Mucosa of stomach (tissue), 1 donor: ENCODE measurements at regions not wholly inside any gene's neighbourhood (a gene's known extent, or its start where the extent isn't known, plus 50 kb on each side); places are given as distances from the start of the nearest gene placed in this dataset.

Experiments used
- H3K27me3 ChIP-seq: one replicate; pipeline ENCODE4 v1.7.0; 2013; ENCODE audit warnings: mild to moderate bottlenecking, low read length; ENCODE audit not compliant: control insufficient read depth, insufficient read depth
- H3K36me3 ChIP-seq: one replicate; pipeline ENCODE4 v1.7.0; 2013; ENCODE audit warnings: low read length; ENCODE audit not compliant: control insufficient read depth, insufficient read depth
- H3K4me1 ChIP-seq: one replicate; pipeline ENCODE4 v1.7.0; 2013; ENCODE audit warnings: mild to moderate bottlenecking, low read length; ENCODE audit not compliant: control insufficient read depth, insufficient read depth
- H3K4me3 ChIP-seq: one replicate; pipeline ENCODE4 v1.7.0; 2013; ENCODE audit warnings: low read length
- H3K9ac ChIP-seq: one replicate; pipeline ENCODE4 v1.7.0; 2013; ENCODE audit warnings: mild to moderate bottlenecking, low read length, moderate library complexity
- H3K9me3 ChIP-seq: one replicate; pipeline ENCODE4 v1.7.0; 2013; ENCODE audit warnings: mild to moderate bottlenecking, low read length, moderate library complexity; ENCODE audit not compliant: control insufficient read depth
- donor health status: Pancreatic carcinoma.

DNA sequence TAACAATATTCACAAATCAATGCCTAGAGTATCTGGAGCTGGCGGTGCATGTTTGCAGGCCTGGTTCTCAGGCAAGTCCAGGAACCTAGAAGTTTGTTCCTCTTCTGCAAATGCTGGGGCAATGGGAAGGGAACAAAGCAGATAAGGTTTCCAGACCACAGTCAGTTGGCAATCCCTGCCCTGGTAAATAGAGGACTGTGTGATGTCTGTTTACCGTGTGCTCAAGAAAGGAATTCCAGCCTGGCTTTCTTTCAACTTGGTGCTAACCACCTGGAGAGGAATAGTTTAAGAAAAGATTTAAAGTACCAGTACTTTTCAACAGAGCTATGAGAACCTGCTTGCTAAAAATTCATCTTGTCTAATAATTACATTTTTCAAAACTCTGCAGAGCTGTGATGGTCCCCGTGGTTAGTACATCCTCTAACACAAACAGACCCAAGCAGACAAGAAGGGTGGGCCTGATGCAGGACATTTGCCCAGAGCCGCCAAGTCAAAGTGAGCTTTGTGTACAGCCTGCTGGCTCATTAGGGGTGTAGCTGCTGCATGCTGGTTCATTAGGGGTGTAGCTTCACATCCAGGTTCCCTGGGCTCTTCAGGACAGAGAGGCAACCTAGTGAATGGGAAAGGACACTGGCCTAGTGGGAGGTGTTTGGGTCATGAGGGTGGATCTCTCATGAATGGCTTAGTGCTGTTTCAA, 220.5 kb downstream of the SQOR start:
- Histone ChIP-seq H3K27me3 (no peaks in the 10 kb centered on the region), H3K9ac (no peak overlapping the region), H3K36me3 (no peaks in the 10 kb centered on the region), H3K4me1 (peaks cover 5% of the 10 kb centered on the region), H3K9me3 (no peaks in the 10 kb centered on the region), H3K4me3 (no peak overlapping the region)

DNA sequence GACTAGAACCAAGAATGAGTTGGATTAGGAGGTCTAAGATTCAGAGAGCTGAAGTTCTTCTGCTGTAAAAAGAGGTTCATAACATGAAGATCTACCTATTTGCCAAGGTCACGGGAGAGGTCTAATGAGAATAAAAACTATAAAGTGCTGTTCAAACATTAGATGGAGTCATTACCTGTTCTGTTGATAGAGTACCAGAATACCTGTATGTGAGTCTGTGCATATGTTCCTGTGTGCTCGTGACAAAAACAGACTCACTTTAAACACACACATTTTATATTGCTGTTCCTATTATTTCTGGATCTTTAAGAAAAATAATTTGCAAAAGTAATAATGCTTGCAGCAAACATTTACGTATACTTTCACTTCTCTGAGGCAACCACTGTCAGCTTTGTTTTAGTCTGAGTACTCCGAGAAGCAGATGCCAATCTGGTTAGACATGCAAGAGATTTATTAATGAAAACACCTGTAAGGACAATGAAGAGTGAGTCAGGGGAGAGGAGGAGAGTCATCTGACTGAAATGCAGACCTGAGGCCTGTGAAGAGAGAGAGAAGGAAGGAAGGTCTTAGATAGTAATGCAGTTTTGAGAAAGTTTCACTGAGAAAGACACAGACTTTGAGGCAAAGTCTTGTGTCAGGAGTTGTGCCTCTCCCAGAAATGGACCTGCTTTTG, 221.2 kb downstream of the SQOR start:
- Histone ChIP-seq H3K27me3 (no peaks in the 10 kb centered on the region), H3K4me3 (no peak overlapping the region), H3K9me3 (no peaks in the 10 kb centered on the region), H3K4me1 (peaks cover 5% of the 10 kb centered on the region), H3K36me3 (no peaks in the 10 kb centered on the region), H3K9ac (no peak overlapping the region)

- Histone ChIP-seq H3K27me3 (no peaks in the 10 kb centered on the region), H3K4me1 (peaks cover 5% of the 10 kb centered on the region), H3K4me3 (no peak overlapping the region), H3K9ac (no peak overlapping the region), H3K36me3 (no peaks in the 10 kb centered on the region), H3K9me3 (no peaks in the 10 kb centered on the region)
Observed at GRCh38 chr15:45857291-45857690, 222.5 kb downstream of the SQOR start.

GRCh38 chr15:45858491-45858890, 223.7 kb downstream of the SQOR start:
- Histone ChIP-seq H3K36me3 (no peaks in the 10 kb centered on the region), H3K27me3 (no peaks in the 10 kb centered on the region), H3K4me1 (peaks cover 5% of the 10 kb centered on the region), H3K9me3 (no peaks in the 10 kb centered on the region), H3K4me3 (no peak overlapping the region), H3K9ac (no peak overlapping the region)

DNA sequence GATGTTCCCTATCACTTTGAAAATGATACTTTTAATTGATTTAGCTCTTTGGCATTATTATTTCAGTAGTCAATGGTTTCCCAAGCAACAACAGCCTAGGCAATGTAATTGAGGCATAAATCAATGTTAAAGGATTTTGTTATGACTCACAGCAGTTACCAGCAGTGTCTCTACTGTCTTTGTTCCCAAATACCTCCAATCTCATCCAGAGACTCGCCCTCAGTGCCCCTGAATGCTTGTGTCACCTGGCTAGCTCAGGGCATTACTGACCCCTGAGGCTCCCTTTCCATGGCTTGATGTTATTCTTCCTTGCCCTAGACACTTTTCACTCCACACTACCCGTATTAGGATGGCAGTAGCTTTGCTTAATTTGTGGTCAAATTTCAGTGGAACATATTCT, 227.2 kb downstream of the SQOR start:
- Histone ChIP-seq H3K9ac (no peak overlapping the region), H3K9me3 (no peaks in the 10 kb centered on the region), H3K36me3 (no peaks in the 10 kb centered on the region), H3K27me3 (no peaks in the 10 kb centered on the region), H3K4me1 (no peaks in the 10 kb centered on the region), H3K4me3 (no peak overlapping the region)

- H3K36me3 ChIP-seq, result no peaks in the 10 kb centered on the region
Observed at GRCh38 chr15:45863881-45864580, 229.2 kb downstream of the SQOR start.

DNA sequence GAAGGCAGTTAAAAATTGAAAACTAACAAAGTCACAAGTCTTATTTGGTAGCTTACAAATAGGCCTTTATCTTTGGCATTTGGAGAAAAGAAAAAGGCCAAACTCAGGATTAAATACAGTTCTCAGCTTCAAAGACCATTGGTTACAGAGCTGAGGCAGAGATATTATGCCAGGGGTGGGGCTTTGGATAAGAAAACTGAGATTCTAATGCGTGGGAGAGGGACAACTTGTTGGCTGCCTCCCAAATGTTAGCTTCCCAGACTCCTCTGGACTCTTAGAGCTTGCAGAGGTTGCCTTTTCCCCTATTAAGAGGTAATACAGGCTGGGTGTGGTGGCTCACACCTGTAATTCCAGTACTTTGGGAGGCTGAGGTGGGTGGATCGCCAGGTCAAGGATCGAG, 231.8 kb downstream of the SQOR start:
- Histone ChIP-seq H3K9ac (no peak overlapping the region), H3K4me1 (peaks cover 8% of the 10 kb centered on the region), H3K27me3 (no peaks in the 10 kb centered on the region), H3K36me3 (no peaks in the 10 kb centered on the region), H3K9me3 (no peaks in the 10 kb centered on the region), H3K4me3 (no peak overlapping the region)

More at GRCh38 chr15:45863881-45864580, 229.2 kb downstream of the SQOR start:
- Histone ChIP-seq H3K9me3 (no peaks in the 10 kb centered on the region), H3K27me3 (no peaks in the 10 kb centered on the region), H3K4me3 (no peak overlapping the region), H3K9ac (no peak overlapping the region), H3K4me1 (no peaks in the 10 kb centered on the region)

DNA sequence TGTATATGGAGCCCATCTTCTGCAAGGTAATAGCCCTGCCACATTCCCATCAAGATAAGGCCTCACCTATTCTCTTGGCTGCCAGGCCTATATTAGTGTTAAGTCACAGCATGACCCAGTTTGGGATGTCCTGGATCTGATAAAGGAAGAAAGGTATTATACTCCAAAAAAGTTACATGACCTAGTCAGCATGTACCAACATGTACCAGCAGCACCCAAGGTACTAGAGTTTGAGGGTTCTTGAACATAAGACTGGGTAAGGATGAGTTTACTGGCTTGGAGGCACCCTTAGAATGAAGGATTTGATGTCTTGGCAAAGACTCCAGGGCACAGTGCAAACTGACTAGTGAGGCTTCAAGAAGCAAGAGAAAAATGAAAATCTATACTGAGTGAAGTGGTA, 232.5 kb downstream of the SQOR start:
- H3K9ac ChIP-seq, result no peak overlapping the region
- no peak overlapping the region for H3K4me3 ChIP-seq
- H3K27me3 ChIP-seq, result no peaks in the 10 kb centered on the region
- no peaks in the 10 kb centered on the region for H3K9me3 ChIP-seq
- peaks cover 8% of the 10 kb centered on the region for H3K4me1 ChIP-seq
- no peaks in the 10 kb centered on the region for H3K36me3 ChIP-seq

DNA sequence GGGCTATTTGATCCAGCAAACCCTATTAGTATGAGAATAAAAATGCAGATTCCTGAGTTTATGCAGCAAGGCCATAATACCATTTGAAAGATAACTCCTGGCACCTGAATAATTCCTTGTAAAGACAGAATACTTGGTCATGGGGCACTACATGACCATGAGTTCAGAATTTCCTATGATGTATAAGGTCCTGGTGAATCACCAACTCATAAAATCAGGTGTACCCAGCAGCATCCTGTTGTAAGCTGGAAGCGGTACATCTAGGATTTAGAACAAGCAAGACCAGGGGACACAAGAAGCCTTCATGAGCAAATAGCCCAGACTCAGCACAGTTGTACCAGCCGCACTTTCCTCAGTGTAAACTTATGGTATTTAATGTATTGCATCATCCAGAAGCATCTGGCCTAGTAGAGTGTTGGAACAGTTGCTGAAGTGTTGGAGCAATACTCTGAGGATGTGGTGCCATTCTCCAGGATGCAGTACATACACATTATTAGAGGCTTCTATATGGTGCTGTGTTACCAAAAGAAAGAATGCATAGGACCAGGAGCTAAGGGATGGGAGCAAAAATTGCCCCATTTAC, 233.4 kb downstream of the SQOR start:
- Histone ChIP-seq H3K9ac (no peak overlapping the region), H3K36me3 (no peaks in the 10 kb centered on the region), H3K4me1 (peaks cover 8% of the 10 kb centered on the region), H3K9me3 (no peaks in the 10 kb centered on the region), H3K27me3 (no peaks in the 10 kb centered on the region), H3K4me3 (no peak overlapping the region)

DNA sequence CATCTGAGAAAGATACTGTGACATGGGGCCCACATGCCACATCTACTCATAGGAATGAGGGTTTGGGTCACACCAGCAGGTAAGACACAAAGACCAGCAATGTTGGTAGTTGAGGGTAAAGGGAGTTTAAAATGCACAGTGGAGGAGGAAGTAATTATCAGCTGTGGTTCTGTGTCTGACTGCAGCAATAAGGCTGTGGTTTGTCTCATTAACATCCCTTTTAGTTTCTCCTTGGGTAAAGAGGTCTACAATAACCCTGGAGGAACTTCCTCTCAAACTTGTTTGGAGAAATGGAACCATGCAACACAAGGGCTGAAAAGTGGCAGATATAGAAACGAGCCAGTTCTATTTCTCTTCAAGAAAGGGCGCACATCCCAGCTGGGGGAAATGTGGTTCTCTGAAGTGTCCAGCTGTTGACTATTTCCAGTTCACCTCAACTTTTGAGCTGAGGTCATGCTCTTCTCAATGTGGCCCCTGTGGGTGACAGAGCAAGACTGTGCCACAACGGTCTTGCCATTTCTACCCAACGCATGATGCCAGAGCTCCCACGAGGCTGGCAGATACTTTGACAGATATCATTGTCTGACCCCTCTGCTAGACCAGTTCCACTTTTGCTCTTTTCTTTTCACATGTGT, 234.3 kb downstream of the SQOR start:
- H3K4me1 ChIP-seq, result peaks cover 8% of the 10 kb centered on the region
- no peaks in the 10 kb centered on the region for H3K27me3 ChIP-seq
- H3K36me3 ChIP-seq, result no peaks in the 10 kb centered on the region
- no peaks in the 10 kb centered on the region for H3K9me3 ChIP-seq
- H3K9ac ChIP-seq, result no peak overlapping the region
- H3K4me3 ChIP-seq, result no peak overlapping the region

DNA sequence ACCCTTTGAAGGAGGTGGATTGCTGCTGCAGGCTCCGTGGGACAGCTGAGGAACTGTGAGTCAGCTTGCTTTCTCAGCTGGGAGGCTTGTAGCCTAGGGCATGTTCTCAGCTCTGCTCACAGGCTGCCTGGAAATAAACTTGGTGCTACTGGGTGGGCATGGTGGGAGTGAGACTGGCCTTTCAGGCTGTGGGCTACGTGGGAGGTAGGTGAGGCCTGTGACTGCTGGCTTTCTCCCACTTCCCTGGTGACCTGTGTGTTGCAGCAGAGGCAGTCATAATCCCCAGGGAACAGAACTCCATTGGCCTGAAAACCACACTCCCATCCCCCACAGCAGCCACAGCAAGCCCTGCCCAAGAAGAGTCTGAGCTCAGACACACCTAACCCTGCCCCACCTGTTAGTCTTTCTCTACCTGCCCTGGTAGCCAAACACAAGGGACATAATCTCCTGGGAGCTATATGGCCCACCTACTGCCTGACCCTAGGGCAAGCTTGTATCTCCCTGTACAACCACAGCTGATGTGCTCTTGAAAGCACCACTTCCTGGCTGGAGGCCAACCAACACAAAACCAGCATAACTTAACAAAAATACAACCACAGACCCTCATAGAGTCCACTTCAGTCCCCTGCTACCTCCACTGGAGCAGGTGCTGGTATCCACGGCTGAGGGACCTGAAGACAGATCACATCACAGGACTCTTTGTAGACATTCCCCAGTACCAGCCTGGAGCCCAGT, 236.5 kb downstream of the SQOR start:
- Histone ChIP-seq H3K9me3 (no peaks in the 10 kb centered on the region), H3K36me3 (no peaks in the 10 kb centered on the region), H3K9ac (no peak overlapping the region), H3K4me1 (peaks cover 8% of the 10 kb centered on the region), H3K4me3 (no peak overlapping the region), H3K27me3 (no peaks in the 10 kb centered on the region)
